DMS153 treated with DMSO at 0.1 percent for 48 hours (cell line): ENCODE measurements at regions not wholly inside any gene's neighbourhood (a gene's known extent, or its start where the extent isn't known, plus 50 kb on each side); places are given as distances from the start of the nearest gene placed in this dataset.

Source experiments
- DNase-seq: peaks from one replicate; lab custom pipeline; 2025; ENCODE audit not compliant: unreplicated experiment; lab: John Stamatoyannopoulos, UW

- no peak for DNase-seq
Measured at GRCh38 chr9:2925016-2925415, 81.1 kb upstream of the PUM3 start.

- no peak for DNase-seq
Measured at GRCh38 chr9:2924380-2924768, 80.5 kb upstream of the PUM3 start.

GRCh38 chr9:2923766-2924379, 80.0 kb upstream of the PUM3 start:
- DNase-seq: peak; percentile 63

- DNase-seq: no peak
Measured at GRCh38 chr9:2919347-2919746, 75.5 kb upstream of the PUM3 start.

GRCh38 chr9:2916382-2916985, 72.6 kb upstream of the PUM3 start:
- DNase-seq: no peak

GRCh38 chr9:2913026-2913425, 69.1 kb upstream of the PUM3 start:
- DNase-seq: no peak

- no peak for DNase-seq
Measured at GRCh38 chr9:2907411-2907810, 63.5 kb upstream of the PUM3 start.

GRCh38 chr9:2904242-2904930, 60.5 kb upstream of the PUM3 start:
- no peak for DNase-seq
